ENCODE measurements at regions not wholly inside any gene's neighbourhood (a gene's known extent, or its start where the extent isn't known, plus 50 kb on each side); places are given as distances from the start of the nearest gene placed in this dataset.

- CTCF ChIA-PET: no interaction called here
- Histone ChIP-seq H3K9me3 (ENCODE audit: low read depth, low read length, poor library complexity, severe bottlenecking) (no peaks in the 10 kb centered on the region), H3K4me3 (ENCODE audit: low read depth, low read length, poor library complexity, severe bottlenecking) (no peak overlapping the region), H3K36me3 (ENCODE audit: insufficient read depth, low read length, poor library complexity, severe bottlenecking) (no peaks in the 10 kb centered on the region), H3K27ac (ENCODE audit: low read depth, low read length, poor library complexity, severe bottlenecking) (no peak overlapping the region), H3K27me3 (replicated peaks; ENCODE audit: insufficient read depth, low read depth, low read length, poor library complexity) (peaks cover 22% of the 10 kb centered on the region), H3K4me1 (ENCODE audit: insufficient read depth, low read length, poor library complexity, severe bottlenecking) (no peaks in the 10 kb centered on the region)
- POLR2A ChIA-PET (ENCODE audit: low non-redundant PET): no interaction called here
- BruUV-seq (replicated peaks): no TSS peak
- TF ChIP-seq EZH2 (IDR thresholded peaks at IDR 0.05; ENCODE audit: borderline replicate concordance, low read depth, low read length, poor library complexity, severe bottlenecking): no peak
- TF ChIP-seq, protein P1, sequence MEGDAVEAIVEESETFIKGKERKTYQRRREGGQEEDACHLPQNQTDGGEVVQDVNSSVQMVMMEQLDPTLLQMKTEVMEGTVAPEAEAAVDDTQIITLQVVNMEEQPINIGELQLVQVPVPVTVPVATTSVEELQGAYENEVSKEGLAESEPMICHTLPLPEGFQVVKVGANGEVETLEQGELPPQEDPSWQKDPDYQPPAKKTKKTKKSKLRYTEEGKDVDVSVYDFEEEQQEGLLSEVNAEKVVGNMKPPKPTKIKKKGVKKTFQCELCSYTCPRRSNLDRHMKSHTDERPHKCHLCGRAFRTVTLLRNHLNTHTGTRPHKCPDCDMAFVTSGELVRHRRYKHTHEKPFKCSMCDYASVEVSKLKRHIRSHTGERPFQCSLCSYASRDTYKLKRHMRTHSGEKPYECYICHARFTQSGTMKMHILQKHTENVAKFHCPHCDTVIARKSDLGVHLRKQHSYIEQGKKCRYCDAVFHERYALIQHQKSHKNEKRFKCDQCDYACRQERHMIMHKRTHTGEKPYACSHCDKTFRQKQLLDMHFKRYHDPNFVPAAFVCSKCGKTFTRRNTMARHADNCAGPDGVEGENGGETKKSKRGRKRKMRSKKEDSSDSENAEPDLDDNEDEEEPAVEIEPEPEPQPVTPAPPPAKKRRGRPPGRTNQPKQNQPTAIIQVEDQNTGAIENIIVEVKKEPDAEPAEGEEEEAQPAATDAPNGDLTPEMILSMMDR (conservative IDR thresholded peaks at IDR 0.05; ENCODE audit: low read depth, low read length): no peak
- intact Hi-C loops (cut with micrococcal nuclease; ENCODE audit: unreplicated experiment): no loop called here
- DNase-seq (ENCODE audit: low spot score): no peak
These were observed 71.4 kb upstream of the COG2 start for GRCh38 chr1:230570724-230571360.

GRCh38 chr1:230569201-230569600 is 73.1 kb upstream of the COG2 start:
- TF ChIP-seq EZH2 (IDR thresholded peaks at IDR 0.05; ENCODE audit: borderline replicate concordance, low read depth, low read length, poor library complexity, severe bottlenecking): no peak
- TF ChIP-seq, protein P1 (conservative IDR thresholded peaks at IDR 0.05; ENCODE audit: low read depth, low read length): no peak
- CTCF ChIA-PET: no interaction called here
- no peak overlapping the region for H3K4me3 ChIP-seq (ENCODE audit: low read depth, low read length, poor library complexity, severe bottlenecking)

DNA sequence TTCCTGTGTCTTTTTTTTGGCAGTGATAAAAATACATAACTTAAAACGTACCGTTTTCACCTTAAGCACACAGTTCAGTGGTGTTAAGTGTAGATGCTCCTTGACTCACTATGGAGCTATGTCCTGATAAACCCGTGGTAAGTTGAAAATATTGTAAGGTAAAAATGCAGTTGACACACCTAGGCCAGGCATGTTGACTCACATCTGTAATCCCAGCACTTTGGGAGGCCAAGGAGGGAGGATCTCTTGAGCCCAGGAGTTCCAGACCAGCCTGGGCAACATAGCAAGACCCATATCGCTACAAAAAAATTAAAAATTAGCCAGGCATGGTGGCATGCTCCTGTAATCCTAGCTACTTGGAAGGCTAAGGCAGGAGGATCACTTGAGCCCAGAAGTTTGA is 73.6 kb upstream of the COG2 start:
- Histone ChIP-seq H3K4me3 (ENCODE audit: low read depth, low read length, poor library complexity, severe bottlenecking) (no peak overlapping the region), H3K36me3 (ENCODE audit: insufficient read depth, low read length, poor library complexity, severe bottlenecking) (no peaks in the 10 kb centered on the region), H3K27me3 (replicated peaks; ENCODE audit: insufficient read depth, low read depth, low read length, poor library complexity) (peaks cover 23% of the 10 kb centered on the region), H3K27ac (ENCODE audit: low read depth, low read length, poor library complexity, severe bottlenecking) (no peak overlapping the region), H3K9me3 (ENCODE audit: low read depth, low read length, poor library complexity, severe bottlenecking) (no peaks in the 10 kb centered on the region), H3K4me1 (ENCODE audit: insufficient read depth, low read length, poor library complexity, severe bottlenecking) (no peaks in the 10 kb centered on the region)
- intact Hi-C loops (cut with micrococcal nuclease; ENCODE audit: unreplicated experiment): no loop called here
- POLR2A ChIA-PET (ENCODE audit: low non-redundant PET): no interaction called here
- TF ChIP-seq, protein P1 (conservative IDR thresholded peaks at IDR 0.05; ENCODE audit: low read depth, low read length): no peak
- TF ChIP-seq EZH2 (IDR thresholded peaks at IDR 0.05; ENCODE audit: borderline replicate concordance, low read depth, low read length, poor library complexity, severe bottlenecking): no peak
- DNase-seq (ENCODE audit: low spot score): no peak
- no TSS peak for BruUV-seq (replicated peaks)
- CTCF ChIA-PET: interaction anchor here (0.7 kb wide), 1 partner anchor 90 kb away, joined by 3 read pairs; no protein-coding TSS in a partner anchor

More at GRCh38 chr1:230569201-230569600, 73.1 kb upstream of the COG2 start:
- BruUV-seq (replicated peaks): no TSS peak
- H3K9me3 ChIP-seq (ENCODE audit: low read depth, low read length, poor library complexity, severe bottlenecking): no peaks in the 10 kb centered on the region
- no peaks in the 10 kb centered on the region for H3K36me3 ChIP-seq (ENCODE audit: insufficient read depth, low read length, poor library complexity, severe bottlenecking)
- peaks cover 22% of the 10 kb centered on the region for H3K27me3 ChIP-seq (replicated peaks; ENCODE audit: insufficient read depth, low read depth, low read length, poor library complexity)
- POLR2A ChIA-PET (ENCODE audit: low non-redundant PET): no interaction called here
- H3K4me1 ChIP-seq (ENCODE audit: insufficient read depth, low read length, poor library complexity, severe bottlenecking): no peaks in the 10 kb centered on the region
- intact Hi-C loops (cut with micrococcal nuclease; ENCODE audit: unreplicated experiment): no loop called here
- no peak for DNase-seq (ENCODE audit: low spot score)
- H3K27ac ChIP-seq (ENCODE audit: low read depth, low read length, poor library complexity, severe bottlenecking): no peak overlapping the region

Data from A673 (cell line).